ENCODE measurements at regions not wholly inside any gene's neighbourhood (a gene's known extent, or its start where the extent isn't known, plus 50 kb on each side); places are given as distances from the start of the nearest gene placed in this dataset.

DNA sequence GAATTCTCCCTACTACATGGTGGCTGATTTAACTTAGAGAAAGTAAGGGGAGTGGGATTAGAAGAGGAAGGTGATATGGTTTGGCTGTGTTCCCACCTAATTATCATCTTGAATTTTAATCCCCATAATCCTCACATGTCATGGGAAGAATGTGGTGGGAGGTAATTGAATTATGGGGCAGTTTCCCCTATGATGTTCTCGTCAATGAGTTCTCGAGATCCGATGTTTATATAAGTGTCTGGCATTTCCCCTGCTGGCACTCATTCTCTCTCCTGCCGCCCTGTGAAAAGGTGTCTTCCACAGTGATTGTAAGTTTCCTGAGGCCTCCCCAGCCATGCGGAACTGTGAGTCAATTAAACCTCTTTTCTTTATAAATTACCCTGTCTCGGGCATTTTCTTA, 169.3 kb downstream of the CASP12 start:
- H2BK120ac ChIP-seq (ENCODE audit: low read depth, low read length) = no peak overlapping the region
- no CpG with 5 or more reads among the region's 6 CpGs for WGBS, 2 experiments (ENCODE audit: extremely low coverage in 2 of 2, insufficient read length in 1 of 2)
- H3K14ac ChIP-seq (replicated peaks; ENCODE audit: low read depth, low read length) = no peak overlapping the region
- BruUV-seq (replicated peaks) = no TSS peak
- in situ Hi-C loops (cut with MboI; ENCODE audit: low sequenced_read_pairs) = no loop called here
- H3K79me1 ChIP-seq (ENCODE audit: low read depth in 1 of 2, low read length in 2 of 2) = no peaks in the 10 kb centered on the region
- H3K4me2 ChIP-seq (ENCODE audit: low read depth, low read length) = no peak overlapping the region
- no peak overlapping the region for H2AK5ac ChIP-seq (ENCODE audit: low read depth, low read length)
- H2BK20ac ChIP-seq (ENCODE audit: low read depth, low read length) = no peak overlapping the region
- ATAC-seq (ENCODE audit: low read depth) = no peak
- no peak overlapping the region for H3K4ac ChIP-seq (ENCODE audit: low read depth, low read length)
- no peak overlapping the region for H4K8ac ChIP-seq (ENCODE audit: low read depth in 2 of 2, low read length in 2 of 2)
- H3K4me1 ChIP-seq (ENCODE audit: control insufficient read depth, insufficient read depth, low read length) = peaks cover 2% of the 10 kb centered on the region; the same call in 1 of the 2 replicates
- H3K9me1 ChIP-seq (ENCODE audit: insufficient read depth, low read length) = no peaks in the 10 kb centered on the region
- no peak overlapping the region for H2AFZ ChIP-seq (replicated peaks; ENCODE audit: low read length, poor library complexity)
- H3K9ac ChIP-seq (ENCODE audit: low read depth, low read length) = no peak overlapping the region
- TF ChIP-seq, protein P1, sequence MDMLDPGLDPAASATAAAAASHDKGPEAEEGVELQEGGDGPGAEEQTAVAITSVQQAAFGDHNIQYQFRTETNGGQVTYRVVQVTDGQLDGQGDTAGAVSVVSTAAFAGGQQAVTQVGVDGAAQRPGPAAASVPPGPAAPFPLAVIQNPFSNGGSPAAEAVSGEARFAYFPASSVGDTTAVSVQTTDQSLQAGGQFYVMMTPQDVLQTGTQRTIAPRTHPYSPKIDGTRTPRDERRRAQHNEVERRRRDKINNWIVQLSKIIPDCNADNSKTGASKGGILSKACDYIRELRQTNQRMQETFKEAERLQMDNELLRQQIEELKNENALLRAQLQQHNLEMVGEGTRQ (IDR thresholded peaks at IDR 0.05; ENCODE audit: low read depth, low read length) = no peak
- TF ChIP-seq, protein P2, sequence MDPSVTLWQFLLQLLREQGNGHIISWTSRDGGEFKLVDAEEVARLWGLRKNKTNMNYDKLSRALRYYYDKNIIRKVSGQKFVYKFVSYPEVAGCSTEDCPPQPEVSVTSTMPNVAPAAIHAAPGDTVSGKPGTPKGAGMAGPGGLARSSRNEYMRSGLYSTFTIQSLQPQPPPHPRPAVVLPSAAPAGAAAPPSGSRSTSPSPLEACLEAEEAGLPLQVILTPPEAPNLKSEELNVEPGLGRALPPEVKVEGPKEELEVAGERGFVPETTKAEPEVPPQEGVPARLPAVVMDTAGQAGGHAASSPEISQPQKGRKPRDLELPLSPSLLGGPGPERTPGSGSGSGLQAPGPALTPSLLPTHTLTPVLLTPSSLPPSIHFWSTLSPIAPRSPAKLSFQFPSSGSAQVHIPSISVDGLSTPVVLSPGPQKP (IDR thresholded peaks at IDR 0.05; ENCODE audit: borderline replicate concordance, low read depth, low read length) = no peak
- TF ChIP-seq POLR2A (IDR thresholded peaks at IDR 0.05; ENCODE audit: low read depth, low read length) (no peak), CEBPB (IDR thresholded peaks at IDR 0.05; ENCODE audit: low read depth, low read length) (no peak), MXI1 (IDR thresholded peaks at IDR 0.05; ENCODE audit: borderline replicate concordance, low read depth, low read length) (no peak), RFX5 (IDR thresholded peaks at IDR 0.05; ENCODE audit: low read depth, low read length) (no peak), CHD1 (IDR thresholded peaks at IDR 0.05; ENCODE audit: low read depth, low read length) (no peak), MAFK (IDR thresholded peaks at IDR 0.05; ENCODE audit: low read depth, low read length) (no peak), RAD21 (IDR thresholded peaks at IDR 0.05; ENCODE audit: low read length) (no peak), SMC3 (IDR thresholded peaks at IDR 0.05; ENCODE audit: low read depth, low read length) (no peak), RCOR1 (IDR thresholded peaks at IDR 0.05; ENCODE audit: insufficient replicate concordance, low read length) (no peak), NFE2L2 (IDR thresholded peaks at IDR 0.05; ENCODE audit: low read depth, low read length) (no peak), FOS (IDR thresholded peaks at IDR 0.05; ENCODE audit: low read depth, low read length) (no peak), BHLHE40 (IDR thresholded peaks at IDR 0.05; ENCODE audit: low read depth, low read length) (no peak), MAZ (IDR thresholded peaks at IDR 0.05; ENCODE audit: borderline replicate concordance, low read depth, low read length) (no peak)
- TF ChIP-seq, protein P3, sequence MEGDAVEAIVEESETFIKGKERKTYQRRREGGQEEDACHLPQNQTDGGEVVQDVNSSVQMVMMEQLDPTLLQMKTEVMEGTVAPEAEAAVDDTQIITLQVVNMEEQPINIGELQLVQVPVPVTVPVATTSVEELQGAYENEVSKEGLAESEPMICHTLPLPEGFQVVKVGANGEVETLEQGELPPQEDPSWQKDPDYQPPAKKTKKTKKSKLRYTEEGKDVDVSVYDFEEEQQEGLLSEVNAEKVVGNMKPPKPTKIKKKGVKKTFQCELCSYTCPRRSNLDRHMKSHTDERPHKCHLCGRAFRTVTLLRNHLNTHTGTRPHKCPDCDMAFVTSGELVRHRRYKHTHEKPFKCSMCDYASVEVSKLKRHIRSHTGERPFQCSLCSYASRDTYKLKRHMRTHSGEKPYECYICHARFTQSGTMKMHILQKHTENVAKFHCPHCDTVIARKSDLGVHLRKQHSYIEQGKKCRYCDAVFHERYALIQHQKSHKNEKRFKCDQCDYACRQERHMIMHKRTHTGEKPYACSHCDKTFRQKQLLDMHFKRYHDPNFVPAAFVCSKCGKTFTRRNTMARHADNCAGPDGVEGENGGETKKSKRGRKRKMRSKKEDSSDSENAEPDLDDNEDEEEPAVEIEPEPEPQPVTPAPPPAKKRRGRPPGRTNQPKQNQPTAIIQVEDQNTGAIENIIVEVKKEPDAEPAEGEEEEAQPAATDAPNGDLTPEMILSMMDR (conservative IDR thresholded peaks at IDR 0.05; ENCODE audit: low read depth, low read length) = no peak
- H3K27me3 ChIP-seq (ENCODE audit: control insufficient read depth, insufficient read depth, low read length) = no peaks in the 10 kb centered on the region
- no peak overlapping the region for H3K18ac ChIP-seq (ENCODE audit: low read depth, low read length)
- H2AK9ac ChIP-seq (replicated peaks; ENCODE audit: low read depth, low read length, poor library complexity) = no peak overlapping the region
- H3K56ac ChIP-seq (ENCODE audit: extremely low read depth, insufficient read depth, low read length) = no peak overlapping the region
- H4K91ac ChIP-seq (ENCODE audit: insufficient read depth, low read depth, low read length) = no peak overlapping the region
- H4K5ac ChIP-seq (ENCODE audit: low read depth, low read length) = no peak overlapping the region
- H3K36me3 ChIP-seq (ENCODE audit: control insufficient read depth, insufficient read depth, low read length) = no peaks in the 10 kb centered on the region
- dilution Hi-C loops (cut with HindIII; ENCODE audit: low sequenced_read_pairs, unreplicated experiment) = no loop called here
- intact Hi-C loops (cut with micrococcal nuclease) = no loop called here
- no peak overlapping the region for H2BK5ac ChIP-seq (ENCODE audit: low read depth, low read length, poor library complexity, severe bottlenecking)
- no peak overlapping the region for H2BK15ac ChIP-seq (ENCODE audit: low read depth, low read length)
- no peak overlapping the region for H3K27ac ChIP-seq (ENCODE audit: insufficient read depth, low read length)
- H3K23ac ChIP-seq (ENCODE audit: low read depth, low read length) = no peak overlapping the region
- H4K20me1 ChIP-seq (ENCODE audit: insufficient read depth, low read length) = no peaks in the 10 kb centered on the region
- POLR2A ChIA-PET (ENCODE audit: unreplicated experiment) = no interaction called here
- no peaks in the 10 kb centered on the region for H3K9me3 ChIP-seq (ENCODE audit: control insufficient read depth, insufficient read depth, low read length)
- CTCF ChIA-PET = no interaction called here
- H3K4me3 ChIP-seq (ENCODE audit: insufficient read depth, low read depth, low read length) = no peak overlapping the region
- DNase-seq = no peak

Data from IMR-90 (cell line).